Hepatocyte (in vitro differentiated cells): ENCODE measurements at regions not wholly inside any gene's neighbourhood (a gene's known extent, or its start where the extent isn't known, plus 50 kb on each side); places are given as distances from the start of the nearest gene placed in this dataset.

Source experiments
- EZH2 ChIP-seq: fragments of 200-600 bp; sonication (generic); IDR thresholded peaks from 2 replicates; pipeline ENCODE4 v1.6.1; 2016; ENCODE audit warnings: antibody characterized with exemption, mild to moderate bottlenecking, borderline replicate concordance
- EZH2phosphoT487 ChIP-seq: fragments of 200-600 bp; sonication (generic); IDR thresholded peaks from one replicate; pipeline ENCODE4 v1.6.1; 2018; ENCODE audit warnings: antibody characterized with exemption, mild to moderate bottlenecking, low read depth, moderate library complexity; ENCODE audit not compliant: unreplicated experiment, severe bottlenecking
- TF ChIP-seq, protein P1 (sequence below): fragments of 200-600 bp; sonication (generic); IDR thresholded peaks from 2 replicates; pipeline ENCODE4 v1.5.1; 2016; ENCODE audit warnings: antibody characterized with exemption, mild to moderate bottlenecking; ENCODE audit not compliant: poor library complexity

GRCh38 chr2:142561656-142562055, 315.8 kb upstream of the KYNU start:
- TF ChIP-seq, protein P1, sequence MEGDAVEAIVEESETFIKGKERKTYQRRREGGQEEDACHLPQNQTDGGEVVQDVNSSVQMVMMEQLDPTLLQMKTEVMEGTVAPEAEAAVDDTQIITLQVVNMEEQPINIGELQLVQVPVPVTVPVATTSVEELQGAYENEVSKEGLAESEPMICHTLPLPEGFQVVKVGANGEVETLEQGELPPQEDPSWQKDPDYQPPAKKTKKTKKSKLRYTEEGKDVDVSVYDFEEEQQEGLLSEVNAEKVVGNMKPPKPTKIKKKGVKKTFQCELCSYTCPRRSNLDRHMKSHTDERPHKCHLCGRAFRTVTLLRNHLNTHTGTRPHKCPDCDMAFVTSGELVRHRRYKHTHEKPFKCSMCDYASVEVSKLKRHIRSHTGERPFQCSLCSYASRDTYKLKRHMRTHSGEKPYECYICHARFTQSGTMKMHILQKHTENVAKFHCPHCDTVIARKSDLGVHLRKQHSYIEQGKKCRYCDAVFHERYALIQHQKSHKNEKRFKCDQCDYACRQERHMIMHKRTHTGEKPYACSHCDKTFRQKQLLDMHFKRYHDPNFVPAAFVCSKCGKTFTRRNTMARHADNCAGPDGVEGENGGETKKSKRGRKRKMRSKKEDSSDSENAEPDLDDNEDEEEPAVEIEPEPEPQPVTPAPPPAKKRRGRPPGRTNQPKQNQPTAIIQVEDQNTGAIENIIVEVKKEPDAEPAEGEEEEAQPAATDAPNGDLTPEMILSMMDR: no peak
- TF ChIP-seq EZH2: no peak
- TF ChIP-seq EZH2phosphoT487: no peak
